PC-3 (cell line): ENCODE measurements at regions not wholly inside any gene's neighbourhood (a gene's known extent, or its start where the extent isn't known, plus 50 kb on each side); places are given as distances from the start of the nearest gene placed in this dataset.
"Not testable (repeated sequence)": the region's sequence is repeated elsewhere in the genome, so short reads cannot be mapped to it uniquely, and the experiment has no call there.

Experiments used
- ATAC-seq: fragments of 200-7000 bp; cut with Tn5 transposase; 2 replicates; pipeline ENCODE4 v1.9.1; 2020; ENCODE audit warnings: mild to moderate bottlenecking, moderate library complexity
- BruUV-seq: library from RNA; stranded (reverse); fragments of 400-500 nt; replicated peaks from 2 replicates; lab custom pipeline; 2021; lab: Mats Ljungman, UMichigan
- CTCF ChIA-PET: fragments of 300-600 bp; sonication (Branson Sonifier 250); formaldehyde crosslinking; loops from one replicate; lab custom pipeline; 2022; ENCODE audit warnings: antibody characterized with exemption; lab: Charles Lee
- POLR2A ChIA-PET: fragments of 300-600 bp; sonication (Branson Sonifier 250); formaldehyde crosslinking; loops from one replicate; lab custom pipeline; 2022; ENCODE audit warnings: antibody characterized with exemption; ENCODE audit not compliant: unreplicated experiment; lab: Charles Lee
- DNase-seq: peaks from one replicate; pipeline ENCODE4 v3.0.0-alpha.2; 2015
- H2AFZ ChIP-seq: fragments of 300-600 bp; sonication (generic); 2 replicates; pipeline ENCODE4 v1.6.0; 2016; ENCODE audit warnings: antibody characterized with exemption, low read length
- H3F3A ChIP-seq: fragments of 300-600 bp; sonication (generic); one replicate; pipeline ENCODE4 v1.6.0; 2017; ENCODE audit warnings: antibody characterized with exemption, low read length, control low read depth, mild to moderate bottlenecking; ENCODE audit not compliant: unreplicated experiment
- H3K27ac ChIP-seq: fragments of 300-600 bp; sonication (generic); 2 replicates; pipeline ENCODE4 v1.5.1; 2016; ENCODE audit warnings: mild to moderate bottlenecking, low read length
- H3K27me3 ChIP-seq: fragments of 300-600 bp; sonication (generic); 2 replicates; pipeline ENCODE4 v1.6.1; 2016; ENCODE audit warnings: low read length, mixed read lengths
- H3K36me3 ChIP-seq: fragments of 300-600 bp; sonication (generic); 2 replicates; pipeline ENCODE4 v1.6.1; 2016; ENCODE audit warnings: low read depth, mixed run types, low read length, mixed read lengths
- H3K4me1 ChIP-seq: fragments of 300-600 bp; sonication (generic); 2 replicates; pipeline ENCODE4 v1.5.1; 2016; ENCODE audit warnings: low read length; ENCODE audit not compliant: insufficient read depth
- H3K4me2 ChIP-seq: fragments of 300-600 bp; sonication (generic); 2 replicates; pipeline ENCODE4 v1.6.0; 2016; ENCODE audit warnings: low read length
- H3K4me3 ChIP-seq: fragments of 300-600 bp; sonication (generic); 2 replicates; pipeline ENCODE4 v1.5.1; 2016; ENCODE audit warnings: mild to moderate bottlenecking, low read length, mixed read lengths
- H3K79me2 ChIP-seq: fragments of 300-600 bp; sonication (generic); 2 replicates; pipeline ENCODE4 v1.6.1; 2017; ENCODE audit warnings: low read length, mixed read lengths
- H3K9ac ChIP-seq: fragments of 300-600 bp; sonication (generic); 2 replicates; pipeline ENCODE4 v1.6.0; 2016; ENCODE audit warnings: mild to moderate bottlenecking, low read length
- H3K9me2 ChIP-seq: fragments of 300-600 bp; sonication (generic); replicated peaks from 2 replicates; pipeline ENCODE4 v1.6.1; 2016; ENCODE audit warnings: mixed run types, low read length, mixed read lengths
- H3K9me3 ChIP-seq: fragments of 300-600 bp; sonication (generic); 2 replicates; pipeline ENCODE4 v1.6.1; 2016; ENCODE audit warnings: low read length, mixed read lengths
- H4K20me1 ChIP-seq: fragments of 300-600 bp; sonication (generic); 2 replicates; pipeline ENCODE4 v1.6.1; 2016; ENCODE audit warnings: low read length, mixed read lengths
- EZH2 ChIP-seq: fragments of 300-600 bp; sonication (generic); IDR thresholded peaks from one replicate; pipeline ENCODE4 v1.6.1; 2017; ENCODE audit warnings: antibody characterized with exemption, mild to moderate bottlenecking, low read length; ENCODE audit not compliant: unreplicated experiment
- EZH2phosphoT487 ChIP-seq: fragments of 300-600 bp; sonication (generic); IDR thresholded peaks from 2 replicates; pipeline ENCODE4 v1.6.1; 2018; ENCODE audit warnings: mild to moderate bottlenecking, antibody characterized with exemption, low read length, borderline replicate concordance
- intact Hi-C: fragments of 100-400 bp; cut with micrococcal nuclease; formaldehyde crosslinking; loops from 2 replicates; pipeline ENCODE4 v1.9.0; 2023
- TF ChIP-seq, protein P1 (sequence below): fragments of 300-600 bp; sonication (generic); conservative IDR thresholded peaks from 2 replicates; pipeline ENCODE4 v1.5.1; 2017; ENCODE audit warnings: antibody characterized with exemption, low read depth, mild to moderate bottlenecking, low read length

- no peak overlapping the region for H3K9ac ChIP-seq
- ATAC-seq (no peak), DNase-seq (no peak)
- H3K9me3 ChIP-seq = no peaks in the 10 kb centered on the region
- H3K27me3 ChIP-seq = no peaks in the 10 kb centered on the region
- H3K4me3 ChIP-seq = no peak overlapping the region
- H3K4me2 ChIP-seq = no peak overlapping the region
- ChIA-PET CTCF (no interaction called here), POLR2A (no interaction called here)
- BruUV-seq = no TSS peak
- no peak overlapping the region for H3K27ac ChIP-seq
- H3K9me2 ChIP-seq = no peaks in the 10 kb centered on the region
- H3K4me1 ChIP-seq = no peaks in the 10 kb centered on the region
- no peaks in the 10 kb centered on the region for H4K20me1 ChIP-seq
- no peaks in the 10 kb centered on the region for H3F3A ChIP-seq
- intact Hi-C loops = no loop called here
- TF ChIP-seq EZH2 (no peak), EZH2phosphoT487 (no peak)
- TF ChIP-seq, protein P1, sequence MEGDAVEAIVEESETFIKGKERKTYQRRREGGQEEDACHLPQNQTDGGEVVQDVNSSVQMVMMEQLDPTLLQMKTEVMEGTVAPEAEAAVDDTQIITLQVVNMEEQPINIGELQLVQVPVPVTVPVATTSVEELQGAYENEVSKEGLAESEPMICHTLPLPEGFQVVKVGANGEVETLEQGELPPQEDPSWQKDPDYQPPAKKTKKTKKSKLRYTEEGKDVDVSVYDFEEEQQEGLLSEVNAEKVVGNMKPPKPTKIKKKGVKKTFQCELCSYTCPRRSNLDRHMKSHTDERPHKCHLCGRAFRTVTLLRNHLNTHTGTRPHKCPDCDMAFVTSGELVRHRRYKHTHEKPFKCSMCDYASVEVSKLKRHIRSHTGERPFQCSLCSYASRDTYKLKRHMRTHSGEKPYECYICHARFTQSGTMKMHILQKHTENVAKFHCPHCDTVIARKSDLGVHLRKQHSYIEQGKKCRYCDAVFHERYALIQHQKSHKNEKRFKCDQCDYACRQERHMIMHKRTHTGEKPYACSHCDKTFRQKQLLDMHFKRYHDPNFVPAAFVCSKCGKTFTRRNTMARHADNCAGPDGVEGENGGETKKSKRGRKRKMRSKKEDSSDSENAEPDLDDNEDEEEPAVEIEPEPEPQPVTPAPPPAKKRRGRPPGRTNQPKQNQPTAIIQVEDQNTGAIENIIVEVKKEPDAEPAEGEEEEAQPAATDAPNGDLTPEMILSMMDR = no peak
- H3K79me2 ChIP-seq = no peaks in the 10 kb centered on the region
- H3K36me3 ChIP-seq = no peaks in the 10 kb centered on the region
- no peak overlapping the region for H2AFZ ChIP-seq
Measured at GRCh38 chr9:32142074-32142473, 242.4 kb upstream of the ACO1 start.

GRCh38 chr9:32148553-32148952, 235.9 kb upstream of the ACO1 start:
- H3F3A ChIP-seq, H3K27me3 ChIP-seq, H3K36me3 ChIP-seq, POLR2A ChIA-PET, H2AFZ ChIP-seq, ATAC-seq, H3K9ac ChIP-seq, H3K4me3 ChIP-seq, H3K4me1 ChIP-seq, H3K9me3 ChIP-seq, H3K4me2 ChIP-seq, H4K20me1 ChIP-seq, H3K27ac ChIP-seq, H3K9me2 ChIP-seq, CTCF ChIA-PET, DNase-seq, H3K79me2 ChIP-seq, BruUV-seq: not testable (repeated sequence)
- intact Hi-C loops = loop anchor here (1.0 kb wide), 1 partner anchor 103 kb away; no protein-coding TSS in a partner anchor
- TF ChIP-seq, protein P1 = peak; percentile 34; the same call in 1 of the 2 replicates

DNA sequence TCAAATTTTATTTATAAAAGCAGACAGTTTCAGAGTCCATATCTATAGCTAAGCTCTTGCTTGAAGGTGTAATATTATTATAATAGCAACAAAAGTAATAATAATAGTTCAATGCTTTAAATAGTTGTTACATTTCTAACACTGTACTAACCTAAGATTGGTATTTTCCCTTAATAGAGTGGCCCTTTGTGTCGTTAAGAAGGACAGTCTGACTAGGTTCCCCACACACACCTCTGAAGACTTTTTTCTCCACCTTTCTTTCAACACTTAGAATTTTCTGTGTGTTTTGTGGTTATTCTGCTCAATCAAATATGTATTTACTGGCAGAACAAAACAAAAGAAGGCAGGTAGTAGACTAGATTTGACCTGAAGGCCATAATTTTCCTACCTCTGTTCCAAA, 223.2 kb upstream of the ACO1 start:
- no peaks in the 10 kb centered on the region for H3K79me2 ChIP-seq
- ATAC-seq (no peak), DNase-seq (no peak)
- no peaks in the 10 kb centered on the region for H3K4me1 ChIP-seq
- CTCF ChIA-PET = no interaction called here
- intact Hi-C loops = no loop called here
- no TSS peak for BruUV-seq
- no peak overlapping the region for H3K9ac ChIP-seq
- no peaks in the 10 kb centered on the region for H3K9me3 ChIP-seq
- H3K27me3 ChIP-seq = no peaks in the 10 kb centered on the region
- no peaks in the 10 kb centered on the region for H3K36me3 ChIP-seq
- no peaks in the 10 kb centered on the region for H3K9me2 ChIP-seq
- H2AFZ ChIP-seq = no peak overlapping the region
- no peak overlapping the region for H3K27ac ChIP-seq
- no peaks in the 10 kb centered on the region for H3F3A ChIP-seq
- H3K4me3 ChIP-seq = no peak overlapping the region
- POLR2A ChIA-PET = no interaction called here
- TF ChIP-seq, protein P1 = no peak
- TF ChIP-seq EZH2 (no peak), EZH2phosphoT487 (no peak)
- no peaks in the 10 kb centered on the region for H4K20me1 ChIP-seq
- no peak overlapping the region for H3K4me2 ChIP-seq
